Liver (tissue), 8 donors: ENCODE measurements at regions not wholly inside any gene's neighbourhood (a gene's known extent, or its start where the extent isn't known, plus 50 kb on each side); places are given as distances from the start of the nearest gene placed in this dataset.
A peak's percentile ranks its signal among the peaks of the same experiment; 100 is the strongest.

Experiments used
- DNase-seq: peaks from one replicate; pipeline ENCODE4 v3.0.0-alpha.2; 2017; ENCODE audit warnings: low spot score
- H3K27ac ChIP-seq, 2 donors: one replicate each; pipeline ENCODE4 v1.7.0; 2013; ENCODE audit warnings: inconsistent platforms in 2 of 2, low read length in 2 of 2, control low read depth in 1 of 2, low read depth in 1 of 2, mild to moderate bottlenecking in 1 of 2
- H3K27me3 ChIP-seq, 4 donors: one replicate each; pipeline versions ENCODE4 v1.6.1 to v1.7.0; 2013; ENCODE audit warnings: low read length in 3 of 4, inconsistent platforms in 1 of 4, mild to moderate bottlenecking in 1 of 4, moderate library complexity in 1 of 4; ENCODE audit not compliant: control insufficient read depth in 4 of 4, insufficient read depth in 4 of 4
- H3K36me3 ChIP-seq, 4 donors: one replicate each; pipeline versions ENCODE4 v1.6.1 to v1.7.0; 2013; ENCODE audit warnings: low read length in 3 of 4, mild to moderate bottlenecking in 3 of 4, low read depth in 1 of 4, moderate library complexity in 1 of 4; ENCODE audit not compliant: control insufficient read depth in 4 of 4, insufficient read depth in 3 of 4
- H3K4me1 ChIP-seq, 4 donors: one replicate each; pipeline versions ENCODE4 v1.6.1 to v1.7.0; 2013; ENCODE audit warnings: low read length in 3 of 4, mild to moderate bottlenecking in 3 of 4, moderate library complexity in 1 of 4; ENCODE audit not compliant: control insufficient read depth in 4 of 4, insufficient read depth in 4 of 4
- H3K4me3 ChIP-seq, 3 donors: one replicate each; pipeline versions ENCODE4 v1.6.1 to v1.7.0; 2013; ENCODE audit warnings: low read length in 3 of 3, control low read depth in 1 of 3, low read depth in 1 of 3, mild to moderate bottlenecking in 1 of 3
- H3K9ac ChIP-seq, 2 donors: one replicate each; pipeline ENCODE4 v1.7.0; 2013; ENCODE audit warnings: low read length in 2 of 2, mild to moderate bottlenecking in 2 of 2, moderate library complexity in 2 of 2, control low read depth in 1 of 2, low read depth in 1 of 2
- H3K9me3 ChIP-seq, 4 donors: one replicate each; pipeline versions ENCODE4 v1.6.1 to v1.7.0; 2013; ENCODE audit warnings: low read length in 3 of 4; ENCODE audit not compliant: control insufficient read depth in 4 of 4
- ATF3 ChIP-seq: IDR thresholded peaks from 2 replicates; pipeline ENCODE4 v1.6.1; 2016; ENCODE audit warnings: antibody characterized with exemption
- EGR1 ChIP-seq, 2 donors: IDR thresholded peaks; 2 replicates each; pipeline ENCODE4 v1.6.1; 2016 to 2018; ENCODE audit warnings: antibody characterized with exemption in 2 of 2, low read depth in 2 of 2
- FOXA1 ChIP-seq: IDR thresholded peaks from 2 replicates; pipeline ENCODE4 v1.6.1; 2016; ENCODE audit warnings: antibody characterized with exemption
- FOXA2 ChIP-seq: IDR thresholded peaks from 2 replicates; pipeline ENCODE4 v1.6.1; 2016; ENCODE audit warnings: antibody characterized with exemption
- GABPA ChIP-seq, 2 donors: IDR thresholded peaks in 1 of 2; conservative IDR thresholded peaks in 1 of 2; 2 replicates each; pipeline ENCODE4 v1.6.1; 2016; ENCODE audit warnings: antibody characterized with exemption in 2 of 2, mild to moderate bottlenecking in 1 of 2, moderate library complexity in 1 of 2
- HNF4A ChIP-seq, 2 donors: conservative IDR thresholded peaks; 2 replicates each; pipeline ENCODE4 v1.6.1; 2016; ENCODE audit warnings: antibody characterized with exemption in 2 of 2, mild to moderate bottlenecking in 2 of 2
- HNF4G ChIP-seq: IDR thresholded peaks from 2 replicates; pipeline ENCODE4 v1.6.1; 2016; ENCODE audit warnings: antibody characterized with exemption
- JUND ChIP-seq, 2 donors: IDR thresholded peaks; 2 replicates each; pipeline ENCODE4 v1.6.1; 2016; ENCODE audit warnings: antibody characterized with exemption in 2 of 2
- MAX ChIP-seq: IDR thresholded peaks from 2 replicates; pipeline ENCODE4 v1.6.1; 2016; ENCODE audit warnings: antibody characterized with exemption
- NR2F2 ChIP-seq: IDR thresholded peaks from 2 replicates; pipeline ENCODE4 v1.6.1; 2016; ENCODE audit warnings: antibody characterized with exemption
- RAD21 ChIP-seq, 2 donors: IDR thresholded peaks; 2 replicates each; pipeline ENCODE4 v1.6.1; 2016; ENCODE audit warnings: antibody characterized with exemption in 2 of 2, mild to moderate bottlenecking in 2 of 2
- REST ChIP-seq: IDR thresholded peaks from 2 replicates; pipeline ENCODE4 v1.6.1; 2016; ENCODE audit warnings: antibody characterized with exemption, mild to moderate bottlenecking
- RXRA ChIP-seq, 2 donors: IDR thresholded peaks; 2 replicates each; pipeline ENCODE4 v1.6.1; 2017 to 2018; ENCODE audit warnings: antibody characterized with exemption in 2 of 2, mild to moderate bottlenecking in 1 of 2
- SP1 ChIP-seq: IDR thresholded peaks from 2 replicates; pipeline ENCODE4 v1.6.1; 2018; ENCODE audit warnings: antibody characterized with exemption, mild to moderate bottlenecking
- TAF1 ChIP-seq: conservative IDR thresholded peaks from 2 replicates; pipeline ENCODE4 v1.6.1; 2016; ENCODE audit warnings: antibody characterized with exemption, mild to moderate bottlenecking
- YY1 ChIP-seq: IDR thresholded peaks from 2 replicates; pipeline ENCODE4 v1.6.1; 2016; ENCODE audit warnings: antibody characterized with exemption, mild to moderate bottlenecking
- ZBTB33 ChIP-seq: IDR thresholded peaks from 2 replicates; pipeline ENCODE4 v1.6.1; 2016; ENCODE audit warnings: antibody characterized with exemption
- WGBS: extraction: QIAGEN DNeasy Blood & Tissue Kit; methylation state at CpG from one replicate; pipeline ENCODE4 v1.1.7; 2013; 5-methylcytosine and 5-hydroxymethylcytosine counted together
- TF ChIP-seq, protein P1 (sequence below): fragments of 150-350 bp; IDR thresholded peaks from 2 replicates; pipeline ENCODE4 v1.5.1; 2017; ENCODE audit warnings: improper control_type of control experiment, low read depth, low read length; ENCODE audit not compliant: missing input control
- donor health status: healthy.
- donor health status: healthy.
- donor health status: healthy.
- donor health status: healthy.
- donor health status: healthy.

GRCh38 chr6:167569041-167569805 is 244.3 kb downstream of the TTLL2 start (continued):
- no peak for TF ChIP-seq REST

DNA sequence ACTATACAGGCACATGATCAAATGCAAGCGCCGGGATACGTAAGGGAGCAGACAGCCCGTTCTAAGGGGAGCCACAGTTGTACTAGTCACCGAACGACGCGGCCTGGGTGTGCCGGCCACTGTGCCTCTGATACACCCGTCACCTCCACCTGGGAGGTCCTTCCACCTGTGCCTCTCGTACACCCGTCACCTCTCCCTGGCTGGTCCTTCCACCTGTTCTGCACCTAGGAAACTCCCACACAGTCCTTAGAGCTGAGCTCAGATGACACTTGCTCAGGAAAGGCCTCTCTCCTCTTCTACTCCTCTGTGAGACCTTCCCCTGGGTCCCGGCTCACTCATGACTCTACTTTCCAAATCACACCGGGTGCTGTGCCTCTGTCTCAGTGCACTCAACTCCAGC is 245.0 kb downstream of the TTLL2 start:
- TF ChIP-seq REST (no peak), FOXA1 (no peak), NR2F2 (no peak), HNF4A (conservative IDR thresholded peaks at IDR 0.05) (no peak), SP1 (no peak), HNF4G (no peak), GABPA (IDR thresholded peaks at IDR 0.05 in 1 of 2, conservative IDR thresholded peaks at IDR 0.05 in 1 of 2) (no peak), TAF1 (no peak), ATF3 (no peak), RXRA (IDR thresholded peaks at IDR 0.05) (no peak), EGR1 (IDR thresholded peaks at IDR 0.05; ENCODE audit: low read depth in 2 of 2) (no peak), JUND (IDR thresholded peaks at IDR 0.05) (no peak), FOXA2 (no peak), YY1 (no peak), RAD21 (IDR thresholded peaks at IDR 0.05) (no peak), MAX (no peak), ZBTB33 (no peak)
- TF ChIP-seq, protein P1, sequence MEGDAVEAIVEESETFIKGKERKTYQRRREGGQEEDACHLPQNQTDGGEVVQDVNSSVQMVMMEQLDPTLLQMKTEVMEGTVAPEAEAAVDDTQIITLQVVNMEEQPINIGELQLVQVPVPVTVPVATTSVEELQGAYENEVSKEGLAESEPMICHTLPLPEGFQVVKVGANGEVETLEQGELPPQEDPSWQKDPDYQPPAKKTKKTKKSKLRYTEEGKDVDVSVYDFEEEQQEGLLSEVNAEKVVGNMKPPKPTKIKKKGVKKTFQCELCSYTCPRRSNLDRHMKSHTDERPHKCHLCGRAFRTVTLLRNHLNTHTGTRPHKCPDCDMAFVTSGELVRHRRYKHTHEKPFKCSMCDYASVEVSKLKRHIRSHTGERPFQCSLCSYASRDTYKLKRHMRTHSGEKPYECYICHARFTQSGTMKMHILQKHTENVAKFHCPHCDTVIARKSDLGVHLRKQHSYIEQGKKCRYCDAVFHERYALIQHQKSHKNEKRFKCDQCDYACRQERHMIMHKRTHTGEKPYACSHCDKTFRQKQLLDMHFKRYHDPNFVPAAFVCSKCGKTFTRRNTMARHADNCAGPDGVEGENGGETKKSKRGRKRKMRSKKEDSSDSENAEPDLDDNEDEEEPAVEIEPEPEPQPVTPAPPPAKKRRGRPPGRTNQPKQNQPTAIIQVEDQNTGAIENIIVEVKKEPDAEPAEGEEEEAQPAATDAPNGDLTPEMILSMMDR: no peak
- DNase-seq: peak; percentile 23
- WGBS: 94% methylated on average over 14 of the region's 14 CpGs
- no peak overlapping the region for H3K27ac ChIP-seq
- H3K27me3 ChIP-seq: no peaks in the 10 kb centered on the region
- H3K4me3 ChIP-seq: no peak overlapping the region
- no peak overlapping the region for H3K9ac ChIP-seq
- no peaks in the 10 kb centered on the region for H3K9me3 ChIP-seq
- H3K36me3 ChIP-seq: no peaks in the 10 kb centered on the region
- H3K4me1 ChIP-seq: peaks cover 4 to 18% (median 8%) of the 10 kb centered on the region in 4 donors
